ENCODE measurements at regions not wholly inside any gene's neighbourhood (a gene's known extent, or its start where the extent isn't known, plus 50 kb on each side); places are given as distances from the start of the nearest gene placed in this dataset.
"Not testable (repeated sequence)": the region's sequence is repeated elsewhere in the genome, so short reads cannot be mapped to it uniquely, and the experiment has no call there.

GRCh38 chr1:105072850-105073249 is 1323.2 kb downstream of the AMY1C start:
- no peak overlapping the region for H3K27ac ChIP-seq
- no peak for TF ChIP-seq CTCF (IDR thresholded peaks at IDR 0.05; ENCODE audit: low read depth, low read length)
- no peaks in the 10 kb centered on the region for H3K36me3 ChIP-seq
- H3K27me3 ChIP-seq = no peaks in the 10 kb centered on the region
- no peaks in the 10 kb centered on the region for H3K4me1 ChIP-seq (ENCODE audit: low read depth)
- H3K9me3 ChIP-seq (ENCODE audit: low read depth) = no peaks in the 10 kb centered on the region
- no peak for DNase-seq (ENCODE audit: low read depth in 1 of 2, low spot score in 1 of 2)
- H3K4me3 ChIP-seq = no peak overlapping the region

GRCh38 chr1:105073660-105074059 is 1324.0 kb downstream of the AMY1C start:
- H3K9me3 ChIP-seq (ENCODE audit: low read depth) = no peaks in the 10 kb centered on the region
- no peak overlapping the region for H3K4me3 ChIP-seq
- TF ChIP-seq CTCF (IDR thresholded peaks at IDR 0.05; ENCODE audit: low read depth, low read length) = no peak
- DNase-seq (ENCODE audit: low read depth in 1 of 2, low spot score in 1 of 2) = no peak
- no peak overlapping the region for H3K27ac ChIP-seq
- H3K4me1 ChIP-seq (ENCODE audit: low read depth) = no peaks in the 10 kb centered on the region
- H3K36me3 ChIP-seq = no peaks in the 10 kb centered on the region
- H3K27me3 ChIP-seq = no peaks in the 10 kb centered on the region

- H3K9me3 ChIP-seq (ENCODE audit: low read depth) = no peaks in the 10 kb centered on the region
- H3K27ac ChIP-seq = no peak overlapping the region
- no peak for DNase-seq (ENCODE audit: low read depth in 1 of 2, low spot score in 1 of 2)
- TF ChIP-seq CTCF (IDR thresholded peaks at IDR 0.05; ENCODE audit: low read depth, low read length) = no peak
- H3K27me3 ChIP-seq = no peaks in the 10 kb centered on the region
- H3K4me3 ChIP-seq = no peak overlapping the region
- H3K4me1 ChIP-seq (ENCODE audit: low read depth) = no peaks in the 10 kb centered on the region
- H3K36me3 ChIP-seq = no peaks in the 10 kb centered on the region
Observed at GRCh38 chr1:105083611-105084010, 1333.9 kb downstream of the AMY1C start.

GRCh38 chr1:105087506-105087905 is 1337.8 kb downstream of the AMY1C start:
- Histone ChIP-seq H3K4me3 (no peak overlapping the region), H3K4me1 (ENCODE audit: low read depth) (no peaks in the 10 kb centered on the region), H3K27ac (no peak overlapping the region), H3K27me3 (no peaks in the 10 kb centered on the region), H3K36me3 (no peaks in the 10 kb centered on the region), H3K9me3 (ENCODE audit: low read depth) (no peaks in the 10 kb centered on the region)
- DNase-seq (ENCODE audit: low read depth in 1 of 2, low spot score in 1 of 2) = no peak
- no peak for TF ChIP-seq CTCF (IDR thresholded peaks at IDR 0.05; ENCODE audit: low read depth, low read length)

- Histone ChIP-seq H3K4me1 (ENCODE audit: low read depth) (no peaks in the 10 kb centered on the region), H3K27ac (no peak overlapping the region), H3K4me3 (no peak overlapping the region), H3K36me3 (no peaks in the 10 kb centered on the region), H3K9me3 (ENCODE audit: low read depth) (no peaks in the 10 kb centered on the region), H3K27me3 (no peaks in the 10 kb centered on the region)
- DNase-seq (ENCODE audit: low read depth in 1 of 2, low spot score in 1 of 2) = no peak
- no peak for TF ChIP-seq CTCF (IDR thresholded peaks at IDR 0.05; ENCODE audit: low read depth, low read length)
Observed at GRCh38 chr1:105088166-105088565, 1338.5 kb downstream of the AMY1C start.

GRCh38 chr1:105093893-105094292 is 1344.2 kb downstream of the AMY1C start:
- not testable (repeated sequence) for DNase-seq (ENCODE audit: low read depth in 1 of 2, low spot score in 1 of 2)

More at GRCh38 chr1:105093893-105094292, 1344.2 kb downstream of the AMY1C start:
- not testable (repeated sequence) for H3K4me3 ChIP-seq; H3K27me3 ChIP-seq; H3K4me1 ChIP-seq (ENCODE audit: low read depth); H3K36me3 ChIP-seq; H3K27ac ChIP-seq; H3K9me3 ChIP-seq (ENCODE audit: low read depth)

Measured in cardiac muscle cell (in vitro differentiated cells and primary cell).